Heart right ventricle (tissue), 16 donors: ENCODE measurements at regions not wholly inside any gene's neighbourhood (a gene's known extent, or its start where the extent isn't known, plus 50 kb on each side); places are given as distances from the start of the nearest gene placed in this dataset.
"Not testable (repeated sequence)": the region's sequence is repeated elsewhere in the genome, so short reads cannot be mapped to it uniquely, and the experiment has no call there.

ENCODE experiments used
- ATAC-seq, 8 donors: fragments of 200-7000 bp; cut with Tn5 transposase; one replicate each; pipeline ENCODE4 v1.9.1; 2020; ENCODE audit warnings: mild to moderate bottlenecking in 8 of 8, moderate library complexity in 8 of 8, moderate number of reproducible peaks in 1 of 8
- DNase-seq, 2 donors: peaks; one replicate each; pipeline ENCODE4 v3.0.0-alpha.2; 2020
- H3K27ac ChIP-seq, 10 donors: fragments of 200-600 bp; sonication (generic) in 2 of 10; one replicate each; pipeline versions ENCODE4 v1.5.0 to v1.8.0; 2020 to 2022; ENCODE audit warnings: mild to moderate bottlenecking in 3 of 10
- H3K27me3 ChIP-seq, 7 donors: fragments of 200-600 bp; one replicate each; pipeline ENCODE4 v1.8.0; 2021 to 2022; ENCODE audit warnings: mild to moderate bottlenecking in 2 of 7
- H3K36me3 ChIP-seq, 9 donors: fragments of 200-600 bp; sonication (generic) in 1 of 9; one replicate each; pipeline versions ENCODE4 v1.5.0 to v1.8.0; 2020 to 2022; ENCODE audit warnings: mild to moderate bottlenecking in 2 of 9
- H3K4me1 ChIP-seq, 9 donors: fragments of 200-600 bp; sonication (generic) in 1 of 9; one replicate each; pipeline versions ENCODE4 v1.5.0 to v1.8.0; 2020 to 2022; ENCODE audit warnings: mild to moderate bottlenecking in 4 of 9
- H3K4me3 ChIP-seq, 10 donors: fragments of 200-600 bp; sonication (generic) in 2 of 10; one replicate each; pipeline versions ENCODE4 v1.5.0 to v1.8.0; 2020 to 2022; ENCODE audit warnings: mild to moderate bottlenecking in 7 of 10, moderate library complexity in 2 of 10
- H3K9me3 ChIP-seq, 11 donors: fragments of 200-600 bp in 10 of 11; sonication (generic) in 2 of 11; one replicate each; pipeline versions ENCODE4 v1.5.0 to v1.8.0; 2013 to 2022; ENCODE audit warnings: mild to moderate bottlenecking in 2 of 11, control low read depth in 1 of 11, moderate library complexity in 1 of 11
- WGBS, 2 donors: extraction: QIAGEN DNeasy Blood & Tissue Kit; methylation state at CpG; one replicate each; pipeline ENCODE4 v1.1.7; 2013; ENCODE audit warnings: inconsistent platforms in 1 of 2; 5-methylcytosine and 5-hydroxymethylcytosine counted together
- intact Hi-C, 10 donors: fragments of 100-400 bp; cut with DNase I; formaldehyde crosslinking; loops; one replicate each; pipeline versions ENCODE4 v1.11.1 to v1.14.2; 2022
- TF ChIP-seq, protein P1 (sequence below), 9 donors: fragments of 200-600 bp; sonication (generic) in 2 of 9; IDR thresholded peaks; one replicate each; pipeline versions ENCODE4 v1.5.0 to v1.8.0; 2021 to 2022; ENCODE audit warnings: antibody characterized with exemption in 9 of 9, mild to moderate bottlenecking in 5 of 9, moderate library complexity in 1 of 9
- donor health status: Arrhythmogenic right ventricular cardiomyopathy.
- donor health status: ischemic (EF 13 %, LVEDD 7.1; RV severe dilation, severe dysfunction).
- donor health status: healthy with polysubstance abuse.
- donor health status: DM: no; HTN: yes; CAD: no.
- donor health status: DM: no; HTN: no; CAD: no.
- donor health status: ischemic (EF 25% LVEDD 6.9; RV normal size, moderate dysfunction).
- donor health status: ischemic (EF 25% LVEDD 5.7; RV mildly dilated, moderate dysfunction).
- donor health status: healthy.
- donor health status: DM: yes; HTN: yes; CAD: no.
- donor health status: Ischemic cardiomyopathy.
- donor health status: ischemic (EF 35%, LVEDD 5.7; RV mildly dilated, moderate dysfunction).
- donor health status: nonischemic (EF 11% LVEDD 7.7; RV severe dilation, severe dysfunction).
- donor health status: DM: yes; HTN: yes; CAD: no.
- donor health status: PGD.
- donor health status: ischemic (EF 29% LVEDD 5.4; RV normal size, mild dysfunction).
- donor health status: nonischemic (EF 23%, LVEDD 6.1; RV moderate dilation, normal function).

DNA sequence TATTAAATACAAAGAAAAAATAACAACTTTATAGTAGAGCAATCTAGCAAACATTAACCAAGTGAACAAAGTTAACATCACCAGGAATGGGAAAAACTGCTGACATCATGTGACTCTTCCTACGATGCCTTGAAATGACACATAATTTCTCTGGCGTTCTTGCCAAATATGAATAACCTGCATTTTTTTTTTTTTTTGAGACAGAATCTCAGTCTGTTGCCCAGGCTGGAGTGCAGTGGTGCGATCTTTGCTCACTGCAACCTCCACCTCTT, 126.5 kb upstream of the VKORC1L1 start:
- no peak overlapping the region for H3K27ac ChIP-seq
- WGBS, 2 donors, result 70 to 87% methylated on average over 3 of the region's 3 CpGs
- no peak overlapping the region for H3K4me3 ChIP-seq
- intact Hi-C loops, result no loop called here
- H3K4me1 ChIP-seq, result peaks cover 0 to 22% (median 10%) of the 10 kb centered on the region in 9 donors
- ATAC-seq, result no peak
- no peak for DNase-seq
- TF ChIP-seq, protein P1, sequence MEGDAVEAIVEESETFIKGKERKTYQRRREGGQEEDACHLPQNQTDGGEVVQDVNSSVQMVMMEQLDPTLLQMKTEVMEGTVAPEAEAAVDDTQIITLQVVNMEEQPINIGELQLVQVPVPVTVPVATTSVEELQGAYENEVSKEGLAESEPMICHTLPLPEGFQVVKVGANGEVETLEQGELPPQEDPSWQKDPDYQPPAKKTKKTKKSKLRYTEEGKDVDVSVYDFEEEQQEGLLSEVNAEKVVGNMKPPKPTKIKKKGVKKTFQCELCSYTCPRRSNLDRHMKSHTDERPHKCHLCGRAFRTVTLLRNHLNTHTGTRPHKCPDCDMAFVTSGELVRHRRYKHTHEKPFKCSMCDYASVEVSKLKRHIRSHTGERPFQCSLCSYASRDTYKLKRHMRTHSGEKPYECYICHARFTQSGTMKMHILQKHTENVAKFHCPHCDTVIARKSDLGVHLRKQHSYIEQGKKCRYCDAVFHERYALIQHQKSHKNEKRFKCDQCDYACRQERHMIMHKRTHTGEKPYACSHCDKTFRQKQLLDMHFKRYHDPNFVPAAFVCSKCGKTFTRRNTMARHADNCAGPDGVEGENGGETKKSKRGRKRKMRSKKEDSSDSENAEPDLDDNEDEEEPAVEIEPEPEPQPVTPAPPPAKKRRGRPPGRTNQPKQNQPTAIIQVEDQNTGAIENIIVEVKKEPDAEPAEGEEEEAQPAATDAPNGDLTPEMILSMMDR (IDR thresholded peaks at IDR 0.05), result no peak
- no peaks in the 10 kb centered on the region for H3K27me3 ChIP-seq
- no peaks in the 10 kb centered on the region for H3K9me3 ChIP-seq
- H3K36me3 ChIP-seq, result peaks cover 0 to 4% (median 0%) of the 10 kb centered on the region in 9 donors

DNA sequence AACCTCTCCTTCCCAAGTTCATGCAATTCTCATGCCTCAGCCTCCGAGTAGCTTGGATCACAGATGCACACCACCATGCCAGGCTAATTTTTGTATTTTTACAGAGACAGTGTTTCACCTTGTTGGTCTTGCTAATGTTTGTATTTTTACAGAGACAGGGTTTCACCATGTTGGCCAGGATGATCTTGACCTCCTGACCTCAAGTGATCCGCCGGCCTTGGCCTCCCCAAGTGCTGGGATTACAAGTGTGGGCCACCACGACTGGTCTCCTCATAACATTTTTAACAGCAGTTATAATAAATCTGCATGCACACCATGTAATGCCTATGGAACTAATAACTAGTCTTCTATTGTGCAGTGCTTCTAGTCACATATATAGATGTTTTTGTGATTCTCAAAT, 123.8 kb upstream of the VKORC1L1 start:
- Histone ChIP-seq H3K36me3 (peaks cover 0 to 14% (median 0%) of the 10 kb centered on the region in 9 donors), H3K9me3 (no peaks in the 10 kb centered on the region), H3K4me1 (peaks cover 3 to 33% (median 15%) of the 10 kb centered on the region in 9 donors), H3K27me3 (no peaks in the 10 kb centered on the region), H3K27ac (no peak overlapping the region), H3K4me3 (no peak overlapping the region)
- no peak for DNase-seq
- ATAC-seq, result no peak
- TF ChIP-seq, protein P1 (IDR thresholded peaks at IDR 0.05), result no peak
- WGBS, 2 donors, result 95 to 96% methylated on average over 4 of the region's 4 CpGs
- intact Hi-C loops, result no loop called here

DNA sequence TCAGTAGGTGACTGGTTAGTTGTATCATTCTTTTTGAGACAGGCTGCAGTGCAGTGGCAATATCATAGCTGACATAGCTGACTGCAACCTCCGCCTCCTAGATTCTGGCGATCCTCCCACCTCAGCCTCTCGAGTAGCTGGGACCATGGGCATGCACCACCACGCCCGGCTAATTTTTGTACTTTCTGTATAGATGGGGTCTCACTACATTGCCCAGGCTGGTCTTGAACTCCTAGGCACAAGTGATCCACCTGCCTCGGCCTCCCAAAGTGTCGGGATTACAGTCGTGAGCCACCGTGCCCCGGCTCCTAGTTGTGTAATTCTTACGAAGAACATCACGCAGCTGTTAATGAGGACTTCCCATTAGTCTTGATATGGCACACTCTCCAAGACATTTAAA, 123.4 kb upstream of the VKORC1L1 start:
- DNase-seq, result no peak
- no peak overlapping the region for H3K27ac ChIP-seq
- ATAC-seq, result no peak
- 93 to 96% methylated on average over 12 of the region's 12 CpGs for WGBS, 2 donors
- H3K4me1 ChIP-seq, result peaks cover 3 to 33% (median 15%) of the 10 kb centered on the region in 9 donors
- no peaks in the 10 kb centered on the region for H3K9me3 ChIP-seq
- no peaks in the 10 kb centered on the region for H3K27me3 ChIP-seq
- intact Hi-C loops, result no loop called here
- peaks cover 0 to 19% (median 0%) of the 10 kb centered on the region in 9 donors for H3K36me3 ChIP-seq
- H3K4me3 ChIP-seq, result peak overlapping the region in 3 of 10 donors; percentile 79 to 98 (median 81)
- TF ChIP-seq, protein P1 (IDR thresholded peaks at IDR 0.05), result no peak

DNA sequence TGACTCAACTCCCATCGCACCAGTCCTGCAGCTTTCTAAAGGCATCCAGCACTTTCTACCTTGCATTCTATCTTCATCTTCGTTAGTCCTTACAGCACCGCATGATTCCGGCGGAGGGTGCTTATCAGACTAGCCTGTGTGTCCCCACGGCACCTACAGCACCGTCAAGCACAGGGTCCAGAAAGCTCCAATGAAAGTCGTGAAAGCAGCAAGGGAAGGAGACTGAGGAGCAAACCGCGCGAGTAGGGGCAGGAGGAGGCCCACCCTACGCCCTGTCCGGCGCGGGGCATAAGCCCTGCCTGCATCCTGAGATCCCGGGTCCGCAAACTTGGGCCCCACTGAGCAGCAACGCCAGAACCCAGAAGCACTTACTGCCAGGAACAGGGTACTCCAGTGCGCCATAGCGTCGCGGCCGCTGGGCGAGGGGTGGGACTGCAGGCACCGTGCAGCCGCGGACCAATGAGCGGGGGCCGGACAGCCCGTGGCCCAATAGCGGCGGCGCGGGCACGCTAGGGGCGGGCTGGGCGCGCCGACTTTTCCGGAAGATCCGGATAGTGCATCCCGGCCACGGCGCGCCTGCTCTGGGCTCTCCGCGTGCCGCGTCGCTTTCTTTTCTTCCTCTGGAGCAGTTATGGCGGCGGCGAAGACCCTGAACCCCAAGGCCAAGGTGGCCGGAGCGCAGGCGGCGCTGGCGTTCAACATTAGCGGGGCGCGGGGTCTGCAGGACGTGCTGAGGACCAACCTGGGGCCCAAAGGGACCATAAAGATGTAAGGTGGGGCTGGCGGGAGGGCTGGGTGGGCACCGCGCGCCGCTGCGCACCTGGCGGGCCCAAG, 122.1 kb upstream of the VKORC1L1 start:
- peaks cover 0 to 30% (median 3%) of the 10 kb centered on the region in 9 donors for H3K36me3 ChIP-seq
- H3K9me3 ChIP-seq, result no peaks in the 10 kb centered on the region
- peak; percentile 88 to 92 for DNase-seq
- peak; percentile 99 to 100 (median 100) for ATAC-seq
- WGBS, 2 donors, result 0% methylated on average over 66 to 69 of the region's 69 CpGs
- peaks cover 3 to 28% (median 15%) of the 10 kb centered on the region in 9 donors for H3K4me1 ChIP-seq
- H3K4me3 ChIP-seq, result peak overlapping the region; percentile 66 to 98 (median 88)
- H3K27me3 ChIP-seq, result no peaks in the 10 kb centered on the region
- intact Hi-C loops, result no loop called here
- TF ChIP-seq, protein P1 (IDR thresholded peaks at IDR 0.05), result peak in 2 of 9 donors; percentile 17 to 19
- H3K27ac ChIP-seq, result peak overlapping the region in 9 of 10 donors; percentile 74 to 91 (median 85)

DNA sequence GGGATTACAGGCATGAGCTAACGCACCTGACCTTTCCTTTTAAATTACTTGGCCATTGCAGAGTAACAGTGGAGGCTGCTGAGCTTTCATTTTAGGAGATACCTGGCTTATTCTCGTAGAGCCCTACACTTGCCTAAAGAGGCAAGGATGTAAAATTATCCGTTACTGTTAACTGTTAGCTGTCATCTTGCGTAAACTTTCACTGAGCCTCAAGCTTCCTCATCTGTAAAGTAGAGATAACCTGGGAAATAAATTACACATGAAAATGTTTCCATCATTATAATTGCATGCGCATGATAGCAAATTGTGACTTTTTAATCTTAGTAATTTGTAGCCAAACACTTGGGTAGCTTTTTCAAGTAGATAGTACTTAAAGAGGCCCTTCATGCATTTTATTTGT, 118.8 kb upstream of the VKORC1L1 start:
- H3K27me3 ChIP-seq, DNase-seq, H3K4me3 ChIP-seq, H3K27ac ChIP-seq, ATAC-seq, intact Hi-C loops, H3K9me3 ChIP-seq: not testable (repeated sequence)
- Histone ChIP-seq H3K4me1 (peaks cover 3 to 27% (median 15%) of the 10 kb centered on the region in 9 donors), H3K36me3 (peaks cover 0 to 57% (median 7%) of the 10 kb centered on the region in 9 donors)
- WGBS, 2 donors, result 96 to 97% methylated on average over 5 of the region's 5 CpGs

DNA sequence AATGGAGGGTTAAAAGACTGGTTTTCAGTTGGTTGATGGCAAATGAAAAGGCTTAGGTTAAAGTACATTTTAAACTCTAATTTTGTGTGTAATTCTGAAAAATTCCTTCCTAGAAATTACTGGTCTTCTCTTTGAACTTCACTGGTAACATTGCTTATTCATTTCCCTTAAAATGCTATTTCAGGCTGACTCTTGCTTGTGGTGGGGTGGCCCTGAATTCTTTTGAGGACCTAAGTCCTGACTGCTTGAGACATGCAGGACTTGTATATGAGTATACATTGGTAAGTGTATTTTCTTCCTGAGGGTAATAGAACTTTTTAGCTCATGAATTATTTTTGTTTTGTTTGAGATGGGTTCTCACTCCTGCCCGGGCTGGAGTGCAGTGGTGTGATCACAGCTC, 113.9 kb upstream of the VKORC1L1 start:
- DNase-seq, H3K4me3 ChIP-seq, H3K27me3 ChIP-seq, H3K4me1 ChIP-seq, ATAC-seq, intact Hi-C loops, H3K9me3 ChIP-seq, H3K27ac ChIP-seq: not testable (repeated sequence)
- peaks cover 0 to 78% (median 26%) of the 10 kb centered on the region in 9 donors for H3K36me3 ChIP-seq
- 86 to 93% methylated on average over 1 of the region's 1 CpG for WGBS, 2 donors

DNA sequence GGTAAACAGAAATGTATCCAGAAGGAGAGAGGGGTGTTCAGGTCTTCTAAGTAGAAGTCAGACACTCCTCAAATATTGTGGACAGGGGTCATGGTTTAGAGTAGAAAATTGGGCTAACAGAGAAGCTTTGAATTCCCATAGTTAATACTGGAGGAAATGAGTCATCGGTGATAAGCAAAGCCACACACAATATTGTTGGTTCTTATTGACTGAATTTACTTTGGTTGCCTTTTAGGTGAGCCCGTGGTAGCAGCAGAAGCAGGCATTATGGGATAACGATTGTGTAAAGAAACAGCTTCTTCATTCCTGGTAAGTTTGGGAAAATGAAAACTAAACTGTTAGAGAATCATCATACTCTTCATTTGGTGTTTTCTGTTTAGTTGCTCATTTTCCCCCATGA, 110.2 kb upstream of the VKORC1L1 start:
- H3K9me3 ChIP-seq, DNase-seq, intact Hi-C loops, H3K4me1 ChIP-seq, H3K27me3 ChIP-seq, H3K4me3 ChIP-seq: not testable (repeated sequence)
- peak overlapping the region in 1 of 10 donors; percentile 46 for H3K27ac ChIP-seq
- WGBS, 2 donors, result 48 to 64% methylated on average over 3 of the region's 3 CpGs
- peaks cover 0 to 53% (median 19%) of the 10 kb centered on the region in 9 donors for H3K36me3 ChIP-seq
- peak; percentile 11 to 63 (median 45) for ATAC-seq
